NCI-H1092 (cell line): ENCODE measurements at regions not wholly inside any gene's neighbourhood (a gene's known extent, or its start where the extent isn't known, plus 50 kb on each side); places are given as distances from the start of the nearest gene placed in this dataset.
"Not testable (repeated sequence)": the region's sequence is repeated elsewhere in the genome, so short reads cannot be mapped to it uniquely, and the experiment has no call there.

ENCODE experiments used
- DNase-seq: peaks from one replicate; lab custom pipeline; 2025; lab: John Stamatoyannopoulos, UW

DNA sequence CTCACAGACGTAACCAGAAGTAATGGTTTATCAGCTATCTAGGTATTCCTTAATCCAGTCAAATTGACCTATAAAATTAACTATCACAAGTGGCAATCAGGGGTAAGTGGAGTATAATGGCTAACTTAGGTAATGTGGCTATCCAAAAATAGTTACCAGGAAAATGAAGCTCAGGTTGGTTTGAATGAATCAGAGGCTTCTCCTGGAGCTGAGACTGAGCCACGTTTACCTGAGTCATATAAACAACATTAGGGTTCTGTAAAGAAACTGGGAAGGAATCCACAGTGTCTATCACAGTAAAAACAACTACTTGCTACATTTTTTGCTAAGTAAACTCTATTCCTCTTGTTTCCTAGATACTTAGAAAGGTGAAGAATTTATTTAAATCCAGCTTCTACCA, 236.0 kb upstream of the SPHKAP start:
- no peak for DNase-seq

DNA sequence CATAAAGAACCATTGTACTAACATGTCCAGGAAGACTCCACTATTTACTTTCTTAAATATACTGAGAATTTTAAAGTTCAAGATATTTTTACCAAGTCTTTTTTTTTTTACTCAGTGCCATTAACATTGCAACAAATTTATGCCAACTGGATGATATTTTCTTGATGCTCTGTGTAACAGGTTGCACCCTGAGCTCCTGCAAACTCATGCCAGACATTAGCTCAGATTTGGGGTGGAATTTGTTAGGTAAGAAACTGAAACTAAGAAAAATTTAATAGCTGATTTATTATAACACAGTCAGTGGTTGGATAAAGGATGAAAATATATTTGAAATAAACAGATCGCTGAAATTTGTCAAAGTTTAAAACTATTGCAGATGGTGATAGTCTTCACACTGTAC, 228.6 kb upstream of the SPHKAP start:
- no peak for DNase-seq

DNA sequence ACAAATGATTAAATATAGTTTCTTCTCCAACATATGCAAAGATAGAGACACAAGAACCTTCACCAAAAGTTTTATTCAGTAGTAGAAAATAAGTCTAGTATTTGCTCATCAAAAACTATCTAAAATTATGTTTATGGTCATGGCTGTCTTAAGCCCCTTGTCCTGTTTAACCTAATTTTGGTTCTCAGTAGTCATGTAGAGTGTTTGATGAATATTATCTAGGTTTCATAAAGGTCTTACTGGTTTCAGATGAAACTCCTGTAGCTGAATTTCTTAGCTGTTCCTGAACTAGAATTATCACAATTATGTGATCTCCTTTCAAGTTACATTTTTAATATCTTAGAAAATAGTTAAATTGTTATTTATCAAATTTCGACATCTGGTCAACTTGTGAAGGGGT, 228.0 kb upstream of the SPHKAP start:
- no peak for DNase-seq

DNA sequence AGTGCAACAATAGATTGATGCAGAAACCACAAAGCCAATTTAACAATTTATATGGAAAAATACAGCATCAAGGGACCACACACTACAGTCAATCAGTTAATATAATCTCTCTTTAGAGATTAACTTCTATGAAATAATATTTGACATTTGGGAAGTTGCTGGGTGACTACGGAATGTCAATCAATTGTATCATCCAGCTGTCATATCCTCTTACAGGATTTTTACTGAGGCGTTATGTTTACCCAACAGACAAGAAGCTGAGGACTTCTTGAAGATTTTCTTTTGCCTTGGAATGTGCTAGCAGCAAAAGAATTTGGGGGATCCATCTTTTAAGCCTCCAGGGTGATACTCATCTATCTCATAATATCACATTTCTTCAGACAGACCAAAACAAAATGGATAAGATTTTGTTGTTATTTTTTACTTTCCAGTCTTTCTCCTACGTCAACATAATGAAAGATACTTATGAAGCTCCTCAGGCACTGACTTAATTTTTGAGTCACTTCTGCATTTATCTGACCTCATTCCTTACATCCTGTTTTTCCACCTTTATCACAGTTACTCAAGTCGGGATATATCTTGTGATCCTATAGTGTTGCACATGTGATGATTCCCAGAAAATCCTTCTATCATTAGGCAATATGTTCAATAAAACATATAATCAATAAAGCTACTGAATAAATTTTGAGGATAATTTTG, 227.2 kb upstream of the SPHKAP start:
- no peak for DNase-seq

DNA sequence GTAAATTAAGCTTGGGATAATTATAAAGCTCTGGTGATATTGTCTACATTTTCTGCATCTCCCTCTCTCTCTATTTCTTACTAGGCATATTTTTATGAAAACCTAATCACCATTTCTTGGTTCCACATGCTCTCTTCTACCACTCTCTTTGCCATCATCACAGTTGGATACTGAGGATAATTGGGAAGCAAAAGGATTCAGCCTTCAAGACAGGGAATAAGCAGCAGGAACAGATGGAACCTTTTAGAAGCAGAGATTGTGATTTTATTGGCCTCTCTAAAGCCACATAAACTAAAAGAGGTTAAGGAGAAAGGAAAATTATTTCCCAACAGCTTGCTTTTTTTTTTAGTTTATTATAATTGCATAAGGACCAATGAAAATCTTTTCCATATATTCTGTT, 226.3 kb upstream of the SPHKAP start:
- DNase-seq, result no peak

DNA sequence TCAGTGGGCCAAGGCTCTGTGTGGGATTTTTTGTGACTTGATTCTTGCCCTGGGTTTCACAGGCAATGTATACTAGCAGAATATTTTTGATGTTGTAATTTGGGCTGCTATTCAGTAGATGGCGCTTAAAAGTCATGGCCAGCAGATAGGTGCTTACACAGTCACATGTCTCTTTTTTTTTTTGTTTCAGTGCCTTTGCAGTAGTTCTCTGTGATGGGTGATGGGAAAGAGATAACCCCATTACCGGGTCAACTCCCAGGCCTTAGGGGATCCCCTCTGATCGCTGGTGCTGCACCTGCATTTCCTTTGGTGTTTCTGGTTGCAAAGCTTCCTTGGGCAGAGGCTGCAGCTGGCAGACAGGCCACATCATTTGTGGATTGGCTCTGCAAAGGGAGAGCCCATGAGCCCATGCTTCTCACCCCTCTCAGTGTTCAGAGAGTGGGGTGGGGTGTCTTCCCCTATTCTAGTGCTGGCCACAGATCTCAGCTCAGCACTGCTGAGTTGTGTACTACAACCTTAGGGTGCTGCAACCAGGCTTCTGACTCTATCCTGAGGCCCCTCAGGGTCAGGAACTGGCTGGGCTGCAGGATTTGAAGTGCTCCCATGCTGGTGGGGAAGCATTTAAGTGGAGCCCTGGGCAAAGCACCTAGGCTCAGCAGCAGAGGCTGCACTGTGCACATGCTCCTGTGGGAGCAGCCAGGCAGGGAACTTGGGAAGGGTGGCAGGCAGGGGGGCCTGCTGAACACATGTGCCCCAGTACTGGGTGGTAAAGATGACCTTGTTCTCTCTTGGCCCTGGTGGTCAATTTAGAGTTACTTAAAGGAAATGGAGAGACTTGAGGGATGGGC, 219.8 kb upstream of the SPHKAP start:
- no peak for DNase-seq

DNA sequence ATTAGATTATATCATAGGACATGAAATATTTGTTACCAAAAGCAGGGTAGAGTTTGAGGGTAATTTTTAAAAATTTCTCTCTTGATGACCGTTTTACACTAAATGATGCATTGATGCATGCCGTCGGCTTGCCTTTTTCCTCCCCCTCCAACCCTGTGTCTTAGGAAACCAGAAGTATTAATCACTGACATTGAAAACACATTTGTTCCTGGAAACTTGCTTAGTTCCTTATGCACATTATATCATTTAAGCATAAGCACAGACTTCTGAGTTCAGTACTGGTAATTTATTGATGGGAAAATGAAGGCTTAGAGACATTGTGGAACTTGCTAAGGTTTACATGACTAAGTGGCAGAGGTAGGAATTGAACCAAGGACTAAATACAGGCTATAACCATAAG, 206.3 kb upstream of the SPHKAP start:
- DNase-seq, result no peak

DNA sequence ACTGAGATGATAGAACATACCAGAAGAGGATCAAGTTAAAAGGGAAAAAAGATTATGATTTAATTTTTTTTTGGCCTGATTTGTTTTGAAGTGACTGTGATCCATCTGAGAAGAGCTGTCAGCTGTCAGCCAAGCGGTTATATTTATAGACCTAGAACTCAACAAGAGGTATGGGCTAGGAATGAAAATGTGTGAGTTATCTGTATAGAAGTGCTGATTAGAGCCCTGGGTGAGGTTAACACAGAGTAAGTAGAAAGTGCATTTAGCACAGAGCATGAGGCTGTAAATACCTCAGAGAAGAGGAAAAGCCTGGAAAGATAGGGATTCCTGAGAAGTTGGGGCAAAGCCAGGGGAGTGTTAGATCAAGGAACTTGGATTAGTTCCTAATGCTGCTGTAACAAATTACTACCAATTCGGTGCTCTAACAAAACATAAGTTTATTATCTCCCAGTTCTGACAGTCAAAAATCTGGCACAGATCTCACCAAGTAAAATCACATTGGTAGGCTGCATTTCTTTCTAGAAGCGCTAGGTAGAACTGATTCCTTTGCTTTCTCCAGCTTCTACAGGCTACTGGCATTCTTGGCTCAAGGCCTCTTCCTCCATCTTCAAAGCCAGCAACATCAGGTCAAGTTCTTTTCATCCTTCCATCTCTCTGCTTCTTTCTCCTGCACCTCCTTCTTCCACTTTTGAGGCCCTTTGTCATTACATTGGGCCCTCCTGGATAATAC, 197.4 kb upstream of the SPHKAP start:
- no peak for DNase-seq

DNA sequence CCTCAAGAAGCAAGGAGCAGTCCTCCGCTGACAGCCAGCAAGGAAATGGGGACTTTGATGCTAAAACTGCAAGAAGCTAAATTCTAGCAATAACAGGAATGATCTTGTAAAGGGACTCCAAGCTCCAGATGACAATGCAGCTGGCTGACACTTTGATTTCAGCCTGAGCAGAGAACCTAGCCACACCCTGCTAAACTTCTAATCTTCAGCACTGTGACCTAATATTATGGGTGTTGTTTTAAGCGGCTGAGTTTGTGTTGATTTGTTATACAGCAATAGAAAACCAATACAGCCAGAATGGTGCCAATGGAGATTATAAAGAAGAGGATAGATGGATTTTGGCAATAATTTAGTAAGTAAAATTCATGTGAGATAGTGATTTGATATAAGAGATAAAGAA, 196.7 kb upstream of the SPHKAP start:
- DNase-seq, result no peak

DNA sequence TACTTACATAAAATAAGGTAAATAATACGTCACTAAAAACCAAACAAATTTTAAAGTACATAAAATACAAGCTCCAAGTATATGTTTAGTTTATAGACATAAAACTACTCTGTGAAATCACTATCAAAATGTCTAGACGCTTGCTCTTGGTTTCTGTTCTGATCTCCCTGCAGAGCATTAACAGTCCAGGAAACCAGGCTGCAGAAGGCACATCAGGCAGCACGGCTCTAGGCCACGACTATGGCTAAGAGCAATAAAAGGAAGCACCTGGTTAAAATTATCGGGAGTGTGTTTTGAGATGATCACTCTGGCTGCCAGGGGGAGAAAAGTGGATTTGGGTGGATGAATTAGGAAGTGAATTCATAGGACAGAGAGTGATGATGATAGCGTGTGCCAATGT, 196.0 kb upstream of the SPHKAP start:
- DNase-seq, result peak; percentile 28

DNA sequence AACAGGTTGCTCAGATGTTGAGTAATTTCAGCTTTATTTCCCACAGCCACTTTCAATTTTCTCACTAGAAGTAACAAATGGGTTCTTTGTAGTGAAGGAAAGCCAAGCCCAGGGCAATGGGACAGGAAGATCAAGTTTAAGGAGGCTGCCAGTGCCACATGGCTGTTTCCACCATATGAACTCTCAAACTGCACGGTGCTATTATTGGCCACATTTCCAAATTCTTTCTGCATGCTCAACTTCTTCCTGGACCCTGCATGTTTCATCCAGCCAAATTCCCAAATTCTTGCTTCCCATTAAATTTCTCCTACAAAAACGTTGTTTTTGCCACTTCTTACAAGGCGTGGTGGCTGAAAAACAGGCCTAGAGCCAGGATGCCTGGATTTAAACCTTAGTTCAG, 193.3 kb upstream of the SPHKAP start:
- no peak for DNase-seq

DNA sequence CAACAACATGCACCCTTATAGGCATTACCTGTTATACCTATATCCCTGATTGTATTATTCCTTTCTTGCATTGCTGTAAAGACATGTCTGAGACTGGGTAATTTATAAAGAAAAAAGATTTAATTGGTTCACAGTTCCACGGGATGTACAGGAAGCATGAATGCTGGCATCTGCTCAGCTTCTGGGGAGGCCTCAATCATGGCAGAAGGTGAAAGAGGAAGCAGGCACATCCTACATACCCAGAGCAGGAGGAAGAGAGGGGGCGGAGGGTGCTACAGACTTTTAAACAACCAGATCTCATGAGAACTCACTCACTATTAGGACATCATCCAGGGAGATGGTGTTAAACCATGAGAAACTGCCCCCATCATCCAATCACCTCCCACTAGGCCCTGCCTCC, 191.7 kb upstream of the SPHKAP start:
- no peak for DNase-seq

DNA sequence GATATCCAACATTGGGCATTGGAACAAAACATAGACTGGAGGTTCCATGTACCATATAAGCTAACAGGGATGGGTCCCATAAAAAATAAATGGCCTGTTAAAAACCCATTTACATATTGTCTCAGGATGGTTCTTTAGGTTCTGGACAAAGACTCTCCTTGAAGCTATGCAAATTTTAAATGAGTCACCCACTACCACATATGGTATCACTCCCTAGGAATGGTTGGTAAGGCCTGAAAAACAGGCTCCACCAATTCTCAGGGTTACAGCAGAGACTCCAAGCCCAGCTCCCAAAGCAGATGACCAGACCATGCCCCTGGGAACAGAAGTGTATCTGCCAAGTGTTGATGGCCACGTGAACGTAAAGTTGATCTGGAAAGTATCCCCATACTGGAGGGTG, 190.7 kb upstream of the SPHKAP start:
- no peak for DNase-seq

DNA sequence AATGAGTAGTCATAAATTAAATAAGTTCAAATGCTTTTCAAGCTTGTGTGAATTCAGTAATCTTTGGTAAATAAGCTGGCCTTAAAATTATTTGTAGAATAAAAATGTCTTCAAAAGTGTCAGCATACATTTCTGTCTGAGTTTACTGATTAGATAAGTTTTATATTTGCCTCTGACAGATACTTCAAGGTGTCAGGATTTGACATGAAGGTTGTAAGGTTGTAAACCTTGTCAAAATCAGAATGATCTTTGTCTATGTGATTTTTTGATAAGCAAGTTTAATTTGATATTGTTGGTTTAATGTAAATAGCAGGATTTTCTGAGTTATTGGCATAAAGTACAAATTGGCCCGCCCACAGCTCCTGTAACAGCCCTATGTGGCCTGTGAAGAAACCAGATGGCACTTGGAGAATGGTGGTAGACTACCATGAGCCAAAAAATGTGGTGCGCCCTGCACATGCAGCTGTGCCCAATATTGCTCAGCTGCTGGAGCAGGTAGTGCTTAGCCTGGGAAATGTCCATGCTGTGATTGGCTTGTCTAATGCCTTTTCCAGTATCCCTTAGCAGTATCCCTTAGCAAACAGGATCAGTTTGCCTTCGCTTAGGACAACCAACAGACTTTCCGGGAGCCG, 188.0 kb upstream of the SPHKAP start:
- DNase-seq, result no peak

DNA sequence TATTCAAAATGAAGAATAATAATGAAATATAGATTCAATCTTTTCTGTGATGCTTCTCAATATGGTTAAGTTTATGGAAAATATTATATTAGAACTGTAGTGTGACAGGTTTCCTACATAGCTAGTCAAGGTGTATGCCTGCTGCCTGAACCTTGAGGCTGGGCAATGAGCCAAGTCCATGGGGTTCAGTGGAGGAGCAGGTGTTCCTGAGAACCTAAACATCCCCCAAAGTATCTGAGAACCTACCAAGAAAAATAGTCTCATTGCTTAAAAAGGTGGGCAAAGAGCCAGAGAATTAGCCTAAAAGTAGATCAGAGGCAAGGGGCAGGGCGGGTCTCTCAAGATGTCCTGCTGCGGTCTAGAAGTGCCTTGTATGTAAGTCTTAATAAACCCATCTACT, 185.9 kb upstream of the SPHKAP start:
- DNase-seq, result no peak

DNA sequence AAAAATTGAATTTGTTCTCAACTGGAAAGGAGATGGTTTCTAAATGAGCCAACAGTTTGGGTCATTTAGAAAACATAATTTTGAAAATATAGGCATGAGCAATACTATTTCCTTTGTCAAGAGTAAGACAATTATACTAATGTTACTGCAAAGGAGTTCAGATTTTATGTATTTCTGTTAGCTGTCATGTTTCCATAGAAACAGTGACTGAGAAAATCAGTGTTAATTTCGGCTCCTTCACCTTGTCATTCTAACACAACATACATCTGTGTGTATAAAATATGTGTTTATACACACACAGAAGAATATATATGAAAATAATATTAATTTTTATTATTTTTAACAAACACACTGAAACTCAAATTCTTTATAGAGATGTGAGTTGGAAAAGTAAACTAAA, 178.0 kb upstream of the SPHKAP start:
- no peak for DNase-seq

DNA sequence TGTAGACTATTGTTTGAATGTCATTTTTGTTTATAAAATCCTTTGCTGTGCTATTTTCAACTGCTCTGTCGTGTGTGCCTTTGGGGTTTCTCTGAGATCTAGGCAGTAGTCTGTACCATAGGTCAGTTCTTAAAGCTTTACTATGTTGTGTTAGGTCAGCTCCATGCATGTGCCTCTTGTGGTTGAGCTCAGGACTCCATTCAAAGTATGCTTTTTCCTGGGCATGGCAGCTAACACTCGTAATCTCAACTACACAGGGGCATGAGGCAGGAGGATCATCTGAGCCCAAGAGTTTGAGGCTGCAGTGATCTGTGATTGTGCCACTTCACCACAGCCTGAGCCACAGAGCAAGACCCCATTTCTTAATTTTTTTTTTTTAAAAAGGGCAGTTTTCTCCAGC, 174.4 kb upstream of the SPHKAP start:
- no peak for DNase-seq

DNA sequence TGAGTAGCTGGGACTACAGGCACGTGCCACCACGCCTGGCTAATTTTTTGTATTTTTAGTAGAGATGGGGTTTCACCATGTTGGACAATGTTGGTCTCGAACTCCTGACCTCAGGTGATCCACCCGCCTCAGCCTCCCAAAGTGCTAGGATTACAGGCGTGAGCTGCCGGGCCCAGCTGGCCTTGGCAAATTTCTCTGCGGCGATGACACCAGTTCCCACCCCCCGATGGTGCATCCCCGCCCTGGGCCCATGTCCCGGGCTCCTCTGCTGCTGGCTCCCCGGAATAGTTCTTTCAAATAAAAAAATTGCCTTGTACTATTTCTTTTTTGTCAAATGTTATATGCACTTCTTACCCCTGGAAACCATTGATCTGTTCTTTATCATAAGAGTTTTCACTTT, 171.5 kb upstream of the SPHKAP start:
- not testable (repeated sequence) for DNase-seq

DNA sequence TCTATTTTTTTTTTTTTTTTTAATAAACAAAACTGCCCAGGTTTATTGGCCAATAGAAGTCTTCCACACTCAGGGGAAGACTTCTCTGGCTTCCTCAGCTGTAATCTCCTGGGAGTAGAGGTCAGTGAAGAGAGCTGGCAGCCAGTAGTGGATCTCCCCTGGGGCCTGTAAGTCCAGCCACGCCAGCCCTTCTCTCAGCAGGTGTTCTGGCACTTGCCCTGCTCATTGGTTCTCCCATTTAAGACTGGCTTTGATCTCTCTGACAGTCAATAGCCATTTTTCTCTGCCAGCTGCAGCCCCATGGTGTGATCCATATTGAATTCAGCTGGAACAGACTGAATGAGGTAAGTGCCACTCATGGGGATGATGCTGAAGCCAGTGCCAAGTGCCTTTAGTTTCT, 170.6 kb upstream of the SPHKAP start:
- DNase-seq, result peak; percentile 64

DNA sequence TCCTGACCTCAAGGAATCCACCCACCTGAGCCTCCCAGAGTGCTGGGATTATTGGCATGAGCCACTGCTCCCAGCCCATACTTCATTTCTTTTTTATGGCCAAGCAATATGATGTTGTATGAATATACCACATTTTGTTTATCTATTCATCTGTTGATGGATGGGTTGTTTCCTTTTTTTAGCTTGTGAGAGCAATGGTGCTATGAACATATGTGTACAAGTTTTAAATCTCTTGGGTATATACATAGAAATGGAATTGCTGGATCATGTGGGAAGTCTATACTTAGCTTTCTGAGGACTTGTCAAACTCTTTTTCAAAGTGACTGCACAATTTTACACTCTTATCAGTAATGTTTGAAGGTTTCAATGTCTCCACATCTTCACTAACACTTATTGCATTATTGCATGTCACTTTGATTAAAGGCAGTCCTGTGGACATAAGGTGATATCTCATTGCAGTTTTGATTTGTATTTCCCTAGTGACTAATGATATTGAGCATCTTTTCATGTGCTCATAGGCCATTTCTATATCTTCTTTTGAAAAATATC, 167.1 kb upstream of the SPHKAP start:
- DNase-seq, result no peak

DNA sequence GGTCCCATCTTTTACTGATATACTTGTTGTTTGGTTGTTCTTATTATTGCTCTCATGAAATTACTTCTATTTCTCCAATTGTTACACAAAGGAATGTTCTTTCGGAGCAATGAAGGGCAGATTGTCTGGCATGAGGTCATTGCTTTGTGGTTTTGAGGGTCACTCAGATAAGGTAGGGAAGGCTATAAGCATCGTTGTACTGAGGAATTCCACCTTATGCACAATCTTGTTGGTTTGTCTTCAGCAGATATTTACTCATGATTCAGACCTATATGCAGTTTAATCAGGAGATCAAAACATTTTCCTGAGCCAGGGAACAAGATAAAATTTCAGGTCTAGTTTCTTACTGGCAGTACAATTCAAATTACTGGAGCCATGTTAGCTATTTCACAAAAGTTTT, 163.0 kb upstream of the SPHKAP start:
- DNase-seq, result no peak

DNA sequence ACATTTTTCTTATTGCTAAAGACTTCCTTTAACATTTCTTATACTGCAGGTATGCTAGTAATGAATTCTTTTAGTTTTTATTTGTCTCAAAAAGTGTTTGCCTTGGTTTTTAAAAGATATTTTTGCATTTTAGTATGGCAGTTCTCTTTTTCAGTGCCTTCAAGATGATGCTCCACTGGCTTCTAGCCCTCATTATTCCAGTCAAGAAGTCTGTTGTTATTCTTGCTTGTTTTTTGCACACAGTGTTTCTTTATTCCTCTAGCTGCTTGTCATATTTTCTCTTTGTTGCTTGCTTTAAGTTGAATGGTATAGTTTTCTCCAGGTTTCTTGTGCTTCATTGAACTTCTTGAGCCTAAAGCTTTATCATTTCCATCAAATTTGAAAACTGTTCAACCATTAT, 158.0 kb upstream of the SPHKAP start:
- DNase-seq, result no peak
